CD4-positive, alpha-beta T cell treated with Interleukin-12 subunit alpha and Interleukin-12 subunit beta, for 1 hour (primary cell): ENCODE measurements at regions not wholly inside any gene's neighbourhood (a gene's known extent, or its start where the extent isn't known, plus 50 kb on each side); places are given as distances from the start of the nearest gene placed in this dataset.
"Not testable (repeated sequence)": the region's sequence is repeated elsewhere in the genome, so short reads cannot be mapped to it uniquely, and the experiment has no call there.

Experiments
- DNase-seq: peaks from one replicate; pipeline ENCODE4 v3.0.0-alpha.2; 2020

GRCh38 chr7:6882321-6882721 lies 56.2 kb upstream of the CCZ1B start:
- not testable (repeated sequence) for DNase-seq

- DNase-seq: not testable (repeated sequence)
Measured at GRCh38 chr7:6883756-6884155, 57.7 kb upstream of the CCZ1B start.

- DNase-seq: no peak
Measured at GRCh38 chr7:6886198-6886597, 60.1 kb upstream of the CCZ1B start.

- not testable (repeated sequence) for DNase-seq
Measured at GRCh38 chr7:6888267-6889045, 62.4 kb upstream of the CCZ1B start.

- no peak for DNase-seq
Measured at GRCh38 chr7:6889252-6889812, 63.3 kb upstream of the CCZ1B start.

GRCh38 chr7:6902097-6902518 lies 76.0 kb upstream of the CCZ1B start:
- DNase-seq: not testable (repeated sequence)

- not testable (repeated sequence) for DNase-seq
Measured at GRCh38 chr7:6903289-6903688, 77.2 kb upstream of the CCZ1B start.

- DNase-seq: not testable (repeated sequence)
Measured at GRCh38 chr7:6903792-6904191, 77.7 kb upstream of the CCZ1B start.

- no peak for DNase-seq
Measured at GRCh38 chr7:6917258-6917657, 91.2 kb upstream of the CCZ1B start.

- DNase-seq: not testable (repeated sequence)
Measured at GRCh38 chr7:6919169-6919568, 93.1 kb upstream of the CCZ1B start.

GRCh38 chr7:6924523-6924922 lies 98.4 kb upstream of the CCZ1B start:
- not testable (repeated sequence) for DNase-seq

GRCh38 chr7:6926193-6927174 lies 100.4 kb upstream of the CCZ1B start:
- DNase-seq: not testable (repeated sequence)

- DNase-seq: not testable (repeated sequence)
Measured at GRCh38 chr7:6927643-6928042, 101.6 kb upstream of the CCZ1B start.

- not testable (repeated sequence) for DNase-seq
Measured at GRCh38 chr7:6929588-6929987, 103.5 kb upstream of the CCZ1B start.

GRCh38 chr7:6930081-6930635 lies 104.1 kb upstream of the CCZ1B start:
- not testable (repeated sequence) for DNase-seq

- peak; percentile 40 for DNase-seq
Measured at GRCh38 chr7:6930787-6931186, 104.7 kb upstream of the CCZ1B start.

GRCh38 chr7:6931456-6931855 lies 105.4 kb upstream of the CCZ1B start:
- DNase-seq: not testable (repeated sequence)

- not testable (repeated sequence) for DNase-seq
Measured at GRCh38 chr7:6933954-6934632, 108.0 kb upstream of the CCZ1B start.

- DNase-seq: no peak
Measured at GRCh38 chr7:6934981-6935380, 108.9 kb upstream of the CCZ1B start.

- DNase-seq: not testable (repeated sequence)
Measured at GRCh38 chr7:6936626-6937025, 110.6 kb upstream of the CCZ1B start.

- not testable (repeated sequence) for DNase-seq
Measured at GRCh38 chr7:6937746-6938145, 111.7 kb upstream of the CCZ1B start.

GRCh38 chr7:6938284-6938683 lies 112.2 kb upstream of the CCZ1B start:
- peak; percentile 9 for DNase-seq
